ENCODE measurements at regions not wholly inside any gene's neighbourhood (a gene's known extent, or its start where the extent isn't known, plus 50 kb on each side); places are given as distances from the start of the nearest gene placed in this dataset.

DNA sequence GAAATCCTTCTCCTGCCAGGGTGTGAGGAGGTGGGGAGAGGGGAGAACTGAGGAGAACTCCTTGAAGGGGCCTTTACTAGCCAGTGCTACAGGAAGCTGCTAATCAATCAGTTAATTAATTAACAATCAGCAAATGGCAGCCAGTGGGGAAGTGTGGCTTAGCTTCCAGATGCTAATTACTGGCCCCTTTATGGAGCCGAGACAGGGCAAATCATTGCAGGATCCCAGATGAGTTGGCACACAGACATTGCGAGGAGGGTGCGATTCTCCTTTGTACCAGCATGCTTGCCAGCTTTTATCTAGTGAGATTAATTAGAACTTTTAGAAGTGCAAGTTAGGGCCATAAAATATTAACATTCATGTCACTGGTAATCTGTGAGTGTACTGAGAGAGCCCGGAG lies 84.0 kb downstream of the XRCC2 start:
- TF ChIP-seq CTCF (IDR thresholded peaks at IDR 0.05; ENCODE audit: low read length), result no peak
- no peak for TF ChIP-seq EZH2phosphoT487 (IDR thresholded peaks at IDR 0.05; ENCODE audit: low read length)
- no peak for TF ChIP-seq EZH2 (optimal IDR thresholded peaks at IDR 0.05; ENCODE audit: low read depth, low read length)

All from MM.1S (cell line).